PFSK-1 (cell line): ENCODE measurements at regions not wholly inside any gene's neighbourhood (a gene's known extent, or its start where the extent isn't known, plus 50 kb on each side); places are given as distances from the start of the nearest gene placed in this dataset.

Experiments used
- TAF1 ChIP-seq: IDR thresholded peaks from 2 replicates; pipeline ENCODE4 v1.6.1; 2012; ENCODE audit warnings: low read length, control low read depth, borderline replicate concordance; ENCODE audit not compliant: insufficient read depth
- TF ChIP-seq, protein P1 (sequence below), 2 experiments: IDR thresholded peaks; 2 replicates each; pipeline versions ENCODE4 v1.6.1 to v1.8.0; 2011 to 2012; ENCODE audit warnings: low read depth in 2 of 2, low read length in 2 of 2, control low read depth in 1 of 2, inconsistent platforms in 1 of 2, mild to moderate bottlenecking in 1 of 2, moderate library complexity in 1 of 2; ENCODE audit not compliant: insufficient read depth in 1 of 2

DNA sequence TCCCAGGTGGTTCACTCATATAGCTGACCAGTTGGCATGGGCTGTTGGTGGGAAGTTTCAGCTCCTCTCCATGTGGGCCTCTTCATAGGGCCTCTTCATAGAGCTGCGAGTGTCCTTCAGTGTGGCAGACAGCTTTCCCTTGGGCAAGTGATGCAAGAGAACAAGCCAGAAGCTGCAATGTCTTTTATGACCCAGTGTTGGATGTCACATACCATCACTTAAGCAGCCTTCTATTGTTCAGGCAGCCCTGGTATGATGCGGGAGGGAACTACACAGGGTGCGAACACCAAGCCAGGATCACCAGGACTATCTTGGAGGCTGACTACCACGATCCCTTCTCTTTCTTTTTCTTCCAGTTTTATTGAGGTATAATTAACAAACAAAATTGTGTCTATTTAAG, 126.5 kb upstream of the ITGA6 start:
- no peak for TF ChIP-seq TAF1
- TF ChIP-seq, protein P1, sequence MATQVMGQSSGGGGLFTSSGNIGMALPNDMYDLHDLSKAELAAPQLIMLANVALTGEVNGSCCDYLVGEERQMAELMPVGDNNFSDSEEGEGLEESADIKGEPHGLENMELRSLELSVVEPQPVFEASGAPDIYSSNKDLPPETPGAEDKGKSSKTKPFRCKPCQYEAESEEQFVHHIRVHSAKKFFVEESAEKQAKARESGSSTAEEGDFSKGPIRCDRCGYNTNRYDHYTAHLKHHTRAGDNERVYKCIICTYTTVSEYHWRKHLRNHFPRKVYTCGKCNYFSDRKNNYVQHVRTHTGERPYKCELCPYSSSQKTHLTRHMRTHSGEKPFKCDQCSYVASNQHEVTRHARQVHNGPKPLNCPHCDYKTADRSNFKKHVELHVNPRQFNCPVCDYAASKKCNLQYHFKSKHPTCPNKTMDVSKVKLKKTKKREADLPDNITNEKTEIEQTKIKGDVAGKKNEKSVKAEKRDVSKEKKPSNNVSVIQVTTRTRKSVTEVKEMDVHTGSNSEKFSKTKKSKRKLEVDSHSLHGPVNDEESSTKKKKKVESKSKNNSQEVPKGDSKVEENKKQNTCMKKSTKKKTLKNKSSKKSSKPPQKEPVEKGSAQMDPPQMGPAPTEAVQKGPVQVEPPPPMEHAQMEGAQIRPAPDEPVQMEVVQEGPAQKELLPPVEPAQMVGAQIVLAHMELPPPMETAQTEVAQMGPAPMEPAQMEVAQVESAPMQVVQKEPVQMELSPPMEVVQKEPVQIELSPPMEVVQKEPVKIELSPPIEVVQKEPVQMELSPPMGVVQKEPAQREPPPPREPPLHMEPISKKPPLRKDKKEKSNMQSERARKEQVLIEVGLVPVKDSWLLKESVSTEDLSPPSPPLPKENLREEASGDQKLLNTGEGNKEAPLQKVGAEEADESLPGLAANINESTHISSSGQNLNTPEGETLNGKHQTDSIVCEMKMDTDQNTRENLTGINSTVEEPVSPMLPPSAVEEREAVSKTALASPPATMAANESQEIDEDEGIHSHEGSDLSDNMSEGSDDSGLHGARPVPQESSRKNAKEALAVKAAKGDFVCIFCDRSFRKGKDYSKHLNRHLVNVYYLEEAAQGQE (IDR thresholded peaks at IDR 0.05; ENCODE audit: insufficient read depth in 1 of 2, low read depth in 2 of 2, low read length in 2 of 2), result no peak
